C1 segment of cervical spinal cord (tissue), 14 donors: ENCODE measurements at regions not wholly inside any gene's neighbourhood (a gene's known extent, or its start where the extent isn't known, plus 50 kb on each side); places are given as distances from the start of the nearest gene placed in this dataset.
"Not testable (repeated sequence)": the region's sequence is repeated elsewhere in the genome, so short reads cannot be mapped to it uniquely, and the experiment has no call there.

Source experiments
- DNase-seq, 14 donors: peaks; one replicate each; lab custom pipeline; 2025; lab: John Stamatoyannopoulos, UW

DNA sequence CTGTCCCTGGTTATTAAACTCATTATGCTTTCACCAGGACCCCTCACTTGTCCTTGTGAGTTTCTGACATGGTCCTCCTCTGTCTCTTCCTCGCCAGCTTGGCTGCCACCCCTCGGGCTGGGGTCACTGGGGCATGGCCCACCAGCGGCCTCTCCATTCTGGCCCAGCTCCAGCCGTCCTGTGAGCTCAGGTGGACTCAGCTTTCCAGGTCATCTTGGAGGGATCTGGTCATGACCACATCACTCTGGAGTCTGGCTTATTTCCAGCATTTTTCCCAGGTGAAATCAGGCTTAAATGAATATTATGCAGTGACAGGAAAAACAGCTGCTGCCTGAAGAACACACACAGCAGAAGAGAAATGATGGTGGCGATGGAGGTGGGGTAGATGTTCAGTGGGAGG lies 224.5 kb downstream of the ADAMTS15 start:
- no peak for DNase-seq

DNA sequence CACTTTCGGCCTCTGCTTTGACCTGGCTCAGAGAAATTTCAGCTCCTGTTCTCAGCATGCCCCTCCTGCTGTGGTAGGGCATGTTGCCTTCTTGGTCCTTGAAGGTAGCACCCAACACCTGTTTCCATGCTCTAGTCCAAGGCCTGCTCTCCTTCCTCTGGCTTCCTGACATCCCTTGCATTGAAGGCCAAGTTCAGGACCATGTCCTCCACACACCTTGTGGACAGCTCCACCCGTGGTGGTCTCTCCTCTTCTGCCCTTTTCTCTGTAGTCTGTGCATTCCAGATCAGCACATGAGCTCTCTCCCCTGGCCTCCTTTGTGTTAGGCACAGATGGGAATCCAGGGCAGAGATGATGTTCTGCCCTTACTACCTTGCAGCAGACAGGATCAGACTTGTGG lies 225.3 kb downstream of the ADAMTS15 start:
- DNase-seq, result no peak

DNA sequence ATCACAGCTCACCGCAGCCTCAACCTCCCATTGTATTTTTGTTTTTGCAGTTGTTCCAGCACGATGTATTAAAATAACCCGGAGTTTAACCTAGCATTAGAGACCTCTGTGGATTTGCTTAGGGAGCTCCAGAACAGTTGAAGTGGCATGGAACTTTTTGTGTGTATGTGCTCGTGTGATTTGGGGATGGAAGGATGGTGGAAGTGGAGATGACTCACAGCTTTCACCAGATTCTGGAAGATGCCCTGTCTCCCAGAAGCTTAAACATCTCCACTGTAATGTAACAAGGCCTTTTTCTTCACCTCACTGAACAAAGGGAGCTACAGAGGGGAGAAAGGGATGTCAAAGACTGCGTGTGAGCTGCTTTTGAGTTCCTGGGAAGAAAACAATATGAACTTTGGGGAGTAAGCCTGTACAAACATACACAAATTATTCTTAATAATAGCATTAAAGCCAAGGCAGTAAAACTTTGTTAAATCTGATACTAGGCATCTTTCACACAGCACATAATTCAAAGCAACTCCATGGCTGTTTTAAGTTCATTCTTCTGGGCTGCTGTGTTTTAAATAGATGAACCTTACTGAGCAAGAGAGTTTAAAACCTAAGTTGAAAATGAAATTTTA lies 226.4 kb downstream of the ADAMTS15 start:
- DNase-seq, result no peak

DNA sequence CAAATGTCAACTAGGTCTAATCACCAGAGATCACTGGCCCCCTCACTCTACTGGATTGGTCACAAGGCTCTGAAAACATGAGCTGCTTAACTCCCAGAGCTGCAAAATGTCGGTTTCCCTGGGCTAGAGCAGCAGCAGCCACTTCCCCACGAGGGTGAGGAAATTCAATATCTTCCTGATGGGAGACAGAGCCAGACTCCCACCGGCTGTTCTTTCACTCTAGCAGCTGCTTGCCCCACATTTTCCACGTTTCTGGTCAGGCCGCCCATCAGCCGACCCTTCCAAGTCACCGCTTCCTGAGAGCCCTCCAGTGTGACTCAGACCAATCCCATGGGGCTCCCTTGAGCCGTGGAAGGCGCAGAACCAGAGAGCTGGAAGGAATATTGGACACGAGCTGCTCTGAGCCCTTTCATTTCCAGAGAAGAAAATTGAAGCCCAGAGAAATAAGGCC lies 227.0 kb downstream of the ADAMTS15 start:
- no peak for DNase-seq

DNA sequence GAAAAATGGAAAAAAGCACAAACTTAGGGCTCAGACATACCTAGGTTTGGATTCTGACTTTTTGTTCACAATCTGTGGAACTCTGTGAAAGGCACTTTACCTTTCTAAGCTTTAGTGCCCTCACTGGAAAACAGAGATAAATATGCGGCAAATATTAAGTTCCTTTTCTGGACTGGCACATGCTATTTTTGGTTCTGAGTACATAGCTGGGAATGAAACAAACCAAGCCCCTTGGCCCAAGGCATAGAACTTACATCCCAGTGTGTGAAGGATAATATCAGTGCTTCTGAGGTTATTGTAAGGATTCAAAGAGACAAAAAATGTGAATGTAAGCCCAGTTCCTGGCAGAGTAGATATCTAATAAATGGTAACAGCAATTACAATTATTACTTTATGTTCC lies 227.5 kb downstream of the ADAMTS15 start:
- DNase-seq, result no peak

DNA sequence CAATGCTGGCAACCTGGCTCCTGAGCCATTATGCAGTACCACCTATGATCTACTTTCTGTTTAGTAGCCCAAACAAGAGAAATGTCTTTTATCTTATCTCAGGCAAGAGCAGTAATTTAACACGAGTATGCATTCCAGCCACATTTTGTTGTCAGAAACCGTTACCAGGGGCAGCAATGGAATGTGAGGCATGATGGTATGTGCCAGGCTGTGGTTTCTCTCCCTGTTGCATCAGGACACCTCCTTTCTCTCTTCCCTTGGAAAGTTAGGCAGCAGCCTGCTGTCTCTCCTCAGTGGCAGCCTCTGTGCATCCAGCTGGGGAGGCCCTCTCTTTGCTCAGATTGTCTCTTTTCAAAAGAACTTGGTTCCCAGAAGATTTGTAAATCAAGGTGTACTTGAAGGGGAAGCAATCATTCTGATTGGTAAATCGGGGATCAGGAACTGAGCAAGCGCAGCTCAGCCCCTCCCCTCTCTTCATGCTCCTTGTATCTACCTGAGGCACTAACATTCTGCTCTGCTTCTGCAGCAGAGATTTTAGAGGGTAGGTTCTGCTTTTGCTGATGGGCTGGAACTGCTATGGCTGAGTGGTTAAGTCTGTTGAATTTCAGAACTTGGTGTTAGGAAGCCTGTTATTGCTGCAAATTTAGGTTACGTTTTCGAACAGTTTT lies 229.2 kb downstream of the ADAMTS15 start:
- no peak for DNase-seq

DNA sequence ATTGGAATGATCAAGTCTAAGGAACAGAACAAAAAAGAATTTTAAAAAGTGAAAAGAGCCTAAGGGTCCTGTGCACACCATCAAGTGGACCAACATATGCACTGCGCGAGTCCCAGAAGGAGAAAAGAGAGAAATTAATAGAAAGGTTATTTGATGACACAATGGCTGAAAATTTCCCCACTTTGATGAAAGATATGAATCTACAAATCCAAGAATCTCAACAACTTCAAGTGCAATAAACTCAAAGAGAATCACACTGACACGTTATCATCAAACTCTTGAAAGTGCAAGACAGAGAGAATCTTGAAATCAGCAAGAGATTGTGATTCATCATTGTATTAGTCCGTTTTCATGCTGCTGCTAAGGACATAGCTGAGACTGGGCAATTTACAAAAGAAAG lies 230.8 kb downstream of the ADAMTS15 start:
- no peak for DNase-seq

DNA sequence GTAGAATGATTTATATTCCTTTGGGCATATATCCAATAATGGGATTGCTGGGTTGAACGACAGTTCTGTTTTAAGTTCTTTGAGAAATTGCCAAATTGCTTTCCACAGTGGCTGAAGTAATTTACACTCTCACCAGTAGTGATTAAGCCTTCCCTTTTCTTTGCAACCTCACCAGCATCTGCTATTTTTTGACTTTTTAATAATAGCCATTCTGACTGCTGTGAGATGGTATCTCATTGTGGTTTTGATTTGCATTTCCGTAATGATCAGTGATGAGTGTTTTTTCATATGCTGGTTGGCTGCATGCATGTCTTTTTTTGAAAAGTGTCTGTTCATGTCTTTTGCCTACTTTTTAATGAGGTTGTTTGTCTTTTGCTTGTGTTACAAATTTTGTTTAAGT lies 233.8 kb downstream of the SNX19 start:
- DNase-seq, result not testable (repeated sequence)

DNA sequence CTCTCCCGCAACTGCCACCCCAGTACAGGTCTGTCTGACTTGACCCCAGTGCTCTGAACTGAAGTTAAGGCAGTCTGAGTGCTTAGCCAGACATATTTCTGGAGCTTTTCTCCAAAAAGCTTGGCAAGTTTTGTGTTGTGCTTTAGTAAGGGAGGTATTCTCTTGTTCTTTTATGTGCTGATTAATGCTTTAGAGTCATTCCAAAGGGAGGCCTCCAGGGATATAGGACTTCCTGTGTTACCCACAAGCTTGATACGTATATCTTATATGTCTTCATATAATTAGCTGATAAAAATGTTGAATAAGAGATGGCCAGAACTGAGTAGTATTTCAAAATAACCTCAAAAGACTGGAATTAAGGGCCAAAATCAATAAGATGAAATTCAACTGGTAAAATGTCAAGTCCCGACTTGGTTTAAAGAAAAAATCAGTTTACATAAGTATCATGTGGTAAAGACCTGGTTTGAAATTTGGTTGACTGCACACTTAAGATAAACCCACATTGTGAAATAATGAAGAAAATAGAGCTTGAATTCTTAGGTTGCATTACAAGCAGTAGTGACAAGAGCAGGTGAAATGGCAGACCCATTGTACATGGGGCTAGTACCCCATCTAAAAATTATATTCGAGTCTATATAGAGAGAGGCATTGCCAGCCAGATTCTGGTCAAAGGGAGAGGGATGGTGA lies 226.9 kb downstream of the SNX19 start:
- DNase-seq, result no peak

DNA sequence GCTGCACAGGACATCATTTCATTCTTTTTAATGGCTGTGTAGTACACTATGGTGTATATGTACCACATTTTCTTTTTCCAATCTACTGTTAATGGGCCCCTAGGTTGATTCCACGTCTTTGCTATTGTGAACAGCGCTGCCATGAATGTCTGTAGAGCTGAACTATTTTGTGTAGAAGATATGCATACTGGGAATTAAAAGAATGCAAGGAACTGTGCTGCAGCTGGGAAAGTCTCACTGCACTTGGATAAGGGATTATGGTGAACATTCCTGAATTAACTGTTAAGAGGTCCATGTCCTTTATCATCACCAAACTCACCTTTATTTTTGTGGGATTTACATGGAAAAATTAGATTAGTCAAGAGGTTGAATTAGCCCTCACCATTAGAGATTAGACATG lies 224.7 kb downstream of the SNX19 start:
- no peak for DNase-seq

DNA sequence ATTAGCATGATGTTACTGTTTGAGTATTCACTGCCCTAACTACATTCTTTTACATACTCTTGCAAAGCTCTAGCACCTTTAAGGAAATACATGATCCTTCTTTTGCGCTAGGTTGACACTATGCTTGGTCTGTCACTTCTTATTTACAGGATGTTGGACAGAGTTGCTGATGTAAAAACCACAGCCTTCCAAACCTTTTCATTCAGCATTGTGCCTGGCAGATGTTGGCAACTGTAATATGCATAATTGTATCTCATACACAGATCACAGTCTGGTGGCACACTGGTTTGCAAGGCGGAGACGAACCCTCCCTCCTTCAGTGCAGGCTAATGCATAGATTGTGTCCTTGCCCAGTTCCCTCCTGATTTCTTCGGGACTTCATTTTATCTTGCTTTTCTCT lies 224.1 kb downstream of the SNX19 start:
- DNase-seq, result no peak

DNA sequence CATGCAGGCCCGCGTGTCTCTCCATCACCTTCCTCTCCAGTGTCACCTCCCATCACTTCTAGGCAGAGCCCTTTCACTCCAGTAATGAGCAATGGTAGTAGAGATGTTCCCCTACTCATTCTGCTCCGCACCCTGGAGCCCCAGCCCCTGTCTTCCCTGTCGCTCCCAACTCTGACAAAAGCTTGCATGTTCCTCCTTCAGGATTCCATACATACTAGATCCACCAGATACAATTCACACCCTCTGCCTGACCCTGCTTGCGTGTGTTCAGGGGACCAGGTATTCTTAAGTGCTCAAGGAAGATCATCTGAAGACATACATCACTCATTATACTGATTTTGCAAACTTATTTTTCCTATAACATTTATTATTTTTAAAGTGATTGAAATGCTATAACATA lies 222.7 kb downstream of the SNX19 start:
- no peak for DNase-seq

DNA sequence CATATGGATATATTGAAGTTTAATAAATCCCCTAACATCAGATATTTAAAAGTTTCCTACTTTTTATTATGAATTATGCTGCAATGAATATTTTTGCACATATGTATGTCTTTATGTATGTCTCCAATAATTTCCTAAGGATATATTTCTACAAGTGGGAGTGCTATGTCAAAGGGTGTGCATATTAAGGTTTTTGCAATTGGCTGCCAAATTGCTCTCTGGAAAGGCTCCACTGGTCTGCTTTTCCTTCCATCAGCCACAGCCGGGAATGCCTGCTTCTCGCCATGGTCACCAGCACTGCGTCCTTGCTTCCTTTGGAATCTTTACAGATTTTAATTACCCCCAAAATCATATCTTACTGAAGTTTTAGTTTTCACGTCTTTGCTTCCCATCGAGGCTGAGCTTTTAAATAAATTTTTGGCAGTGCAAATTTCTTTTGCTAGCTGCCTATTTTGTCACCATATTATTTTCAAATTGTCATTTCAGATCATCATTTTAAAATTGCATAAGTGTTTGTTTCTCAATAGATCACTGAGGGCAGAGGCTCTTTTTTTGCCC lies 221.7 kb downstream of the SNX19 start:
- no peak for DNase-seq

DNA sequence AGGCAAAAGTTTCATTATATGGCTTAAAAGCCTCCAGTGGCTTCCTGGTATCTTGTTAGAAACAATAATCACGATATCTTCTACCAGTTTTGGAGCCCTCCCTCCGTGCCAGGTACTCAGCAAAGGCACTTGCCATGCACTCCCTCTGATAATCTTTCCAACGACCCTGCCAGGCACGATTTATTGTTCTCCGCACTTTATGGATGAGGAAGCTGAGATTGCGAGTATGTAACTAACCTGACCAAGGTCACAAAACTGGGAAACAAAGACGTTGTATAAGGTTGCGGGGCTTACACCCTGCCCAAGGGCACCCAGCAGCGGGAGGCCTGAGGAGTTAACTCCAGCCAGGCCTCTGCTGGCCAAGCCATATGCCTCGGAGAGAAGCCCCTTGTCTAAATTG lies 218.1 kb downstream of the SNX19 start:
- DNase-seq, result no peak

DNA sequence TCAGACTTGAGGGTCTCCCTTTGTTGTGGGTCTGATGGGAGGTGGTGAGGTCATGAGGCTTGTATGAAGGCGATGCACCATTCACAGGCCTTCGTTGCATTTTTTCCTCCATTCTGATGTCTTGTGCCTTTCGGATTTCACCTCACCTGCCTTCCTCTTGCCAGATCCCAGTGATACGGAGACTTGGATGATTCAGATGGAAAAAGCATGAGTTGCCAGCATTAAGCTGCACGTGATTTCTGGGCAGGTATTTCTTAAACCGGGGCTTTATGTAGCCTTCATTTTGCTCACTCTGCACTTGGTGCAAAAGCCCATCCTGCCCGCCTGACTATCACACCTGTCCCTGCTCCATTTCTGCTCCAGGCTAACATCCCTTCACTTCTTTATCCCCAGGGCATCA lies 216.7 kb downstream of the SNX19 start:
- DNase-seq, result no peak

DNA sequence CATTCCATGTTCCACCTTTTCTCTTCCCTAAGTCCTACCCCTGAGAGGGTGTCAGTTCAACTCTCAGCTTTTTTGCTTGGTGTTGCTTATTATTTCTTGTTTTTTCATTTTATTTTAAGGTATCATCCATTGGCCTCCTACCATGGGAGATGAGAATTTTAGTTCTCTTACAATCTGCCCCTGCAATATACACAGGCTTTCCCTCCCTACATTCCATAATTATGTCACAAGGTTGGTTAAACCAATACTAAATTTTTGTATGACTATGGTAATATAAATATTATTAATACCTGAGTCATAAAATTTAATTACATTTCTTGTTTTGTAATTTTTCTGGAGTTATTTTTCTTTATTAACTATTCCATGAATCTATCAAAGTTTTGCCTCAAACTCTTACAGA lies 216.2 kb downstream of the SNX19 start:
- DNase-seq, result no peak

DNA sequence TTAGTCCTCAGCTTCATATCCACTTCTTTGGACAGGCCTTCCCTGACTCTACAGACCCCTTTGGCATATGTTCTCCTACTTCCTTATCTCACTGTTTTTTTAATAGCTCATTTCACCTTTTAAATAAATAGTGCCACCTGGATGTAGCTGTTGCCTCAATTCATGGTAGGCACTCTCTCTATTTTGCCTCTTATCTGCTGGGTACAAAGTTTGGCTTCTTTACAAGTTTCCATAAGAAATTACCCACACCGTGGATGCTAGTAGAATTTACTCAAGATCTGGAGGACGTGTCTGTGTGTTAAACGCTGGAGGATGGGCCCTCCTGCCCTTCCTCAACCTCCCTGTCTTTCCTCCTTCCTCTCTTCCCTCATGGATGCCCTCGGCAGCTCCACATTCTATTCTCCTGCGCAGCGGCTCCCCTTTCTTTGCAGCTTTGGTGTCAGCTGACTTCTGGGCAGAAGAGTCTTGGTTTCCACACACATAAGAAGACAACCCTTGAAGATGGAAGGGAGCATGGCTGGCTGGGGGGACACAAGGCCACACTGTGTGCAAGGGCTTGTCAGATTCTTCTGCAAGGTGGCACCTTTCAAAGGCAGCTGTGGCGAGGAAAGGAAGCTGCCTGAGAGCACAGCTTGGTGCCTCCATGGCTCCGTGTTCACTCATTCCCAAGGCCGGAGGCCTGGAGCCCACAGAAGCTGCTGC lies 212.6 kb downstream of the SNX19 start:
- no peak for DNase-seq

DNA sequence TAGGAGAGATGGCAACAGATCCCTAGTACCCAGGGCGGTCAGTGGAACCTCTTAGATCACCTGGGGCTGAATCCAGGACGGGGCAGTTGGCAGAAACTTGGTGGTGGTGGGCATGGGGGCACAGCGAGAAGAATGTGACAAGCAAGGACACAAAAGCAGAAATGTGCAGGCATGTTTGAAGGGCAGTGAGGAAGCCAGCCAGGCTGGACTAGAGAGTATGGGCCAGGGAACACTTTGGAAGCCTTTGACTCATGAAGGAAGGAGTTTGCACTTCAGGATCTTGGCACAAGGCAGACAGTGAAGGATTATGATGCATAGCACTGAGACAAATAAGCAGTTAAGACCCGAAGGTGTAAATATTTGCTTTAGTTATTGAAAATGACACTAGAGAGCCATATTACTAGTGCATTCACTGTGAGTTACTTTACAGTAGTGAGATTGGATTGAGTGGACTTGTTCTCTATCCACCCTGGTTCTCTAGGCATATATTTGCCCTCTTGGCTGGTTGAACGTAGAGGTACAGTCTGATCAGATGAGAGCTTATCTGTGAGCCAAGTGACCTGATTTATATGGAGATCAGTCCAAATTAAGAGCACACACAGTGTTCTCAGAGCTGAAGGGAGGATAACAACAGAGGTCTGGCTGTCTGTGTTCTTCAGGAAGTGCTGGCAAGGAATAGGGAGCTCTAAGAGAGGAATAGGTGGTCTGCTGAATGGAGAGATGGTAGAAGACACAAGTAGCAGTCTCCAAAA lies 210.4 kb downstream of the SNX19 start:
- no peak for DNase-seq

DNA sequence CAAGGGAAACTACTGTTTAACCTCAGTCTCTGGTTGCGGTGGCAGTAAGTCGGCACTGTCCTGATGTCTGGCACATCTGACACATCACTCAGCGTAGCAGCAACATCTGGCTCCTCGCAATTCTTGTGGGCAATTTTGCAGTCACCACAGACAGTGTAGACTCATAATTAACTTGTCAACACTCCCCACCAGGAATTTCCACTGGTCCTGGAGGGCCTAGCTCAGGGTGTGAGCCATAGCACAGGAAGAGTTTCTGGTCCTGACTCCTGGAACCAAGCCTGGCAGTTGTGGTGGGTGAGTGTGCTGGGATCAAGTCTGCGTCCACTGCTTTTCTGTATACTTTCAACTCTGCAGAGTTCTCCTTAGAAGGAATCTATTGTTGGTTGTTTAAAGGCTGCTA lies 209.7 kb downstream of the SNX19 start:
- DNase-seq, result no peak

DNA sequence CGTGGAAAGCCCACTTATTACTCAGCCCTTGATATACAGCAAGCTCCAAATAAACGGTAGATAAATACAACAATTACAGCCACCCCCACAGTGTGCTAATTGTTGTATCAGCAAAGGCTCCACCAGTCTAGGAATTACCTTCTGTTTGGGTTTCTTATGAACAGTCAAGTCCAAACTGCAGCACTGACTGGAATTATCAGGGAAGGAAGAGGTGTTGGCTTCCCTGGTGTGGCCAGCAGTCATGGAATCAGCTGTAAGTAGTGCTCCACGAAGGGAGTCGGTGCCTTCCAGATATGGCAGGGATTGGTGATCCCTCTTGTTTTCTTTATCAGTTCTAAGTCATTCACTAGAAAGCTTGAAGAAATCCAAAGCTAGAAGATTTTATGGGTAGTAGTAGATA lies 209.1 kb downstream of the SNX19 start:
- DNase-seq, result no peak

DNA sequence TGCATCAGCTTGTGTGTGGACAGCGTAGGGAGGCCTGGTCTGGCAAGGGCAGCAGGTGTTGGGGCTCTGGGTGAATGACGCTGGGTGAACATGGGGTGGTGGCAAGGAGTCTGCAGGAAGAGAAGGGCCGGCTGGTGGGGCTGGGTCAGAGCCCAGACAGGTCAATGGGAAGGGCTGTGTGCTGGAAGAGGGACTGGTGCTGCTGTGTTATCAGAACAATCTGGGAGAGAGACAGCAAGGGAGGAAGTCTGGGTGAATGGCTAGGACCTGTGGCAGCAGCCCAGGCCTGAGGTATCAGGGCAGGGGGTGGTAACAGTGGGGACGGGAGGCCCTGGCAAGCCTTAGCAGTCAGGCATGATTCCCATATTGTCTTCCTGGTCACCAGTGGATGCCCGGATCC lies 206.7 kb downstream of the SNX19 start:
- DNase-seq, result no peak

DNA sequence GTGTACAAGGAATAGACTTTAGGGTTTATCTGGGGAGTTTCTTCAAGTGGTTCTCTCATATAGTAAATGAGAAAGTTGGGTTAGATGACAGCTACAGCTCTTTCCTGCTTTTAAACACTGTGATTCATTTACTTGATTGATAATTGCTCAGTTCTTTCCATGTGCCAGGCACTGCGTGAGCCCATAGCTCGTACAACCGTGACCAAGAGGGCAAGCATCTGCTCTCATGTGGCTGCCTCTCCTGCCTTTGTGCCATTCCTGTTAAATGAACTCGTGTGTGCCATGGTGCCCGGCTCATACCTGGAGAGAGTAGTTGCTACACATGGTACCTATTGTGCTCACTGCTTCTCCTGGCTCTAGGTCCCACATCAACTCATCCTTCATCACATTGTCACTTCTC lies 206.3 kb downstream of the SNX19 start:
- DNase-seq, result no peak
